ENCODE measurements at regions not wholly inside any gene's neighbourhood (a gene's known extent, or its start where the extent isn't known, plus 50 kb on each side); places are given as distances from the start of the nearest gene placed in this dataset.

- no peak for TF ChIP-seq CBFB (IDR thresholded peaks at IDR 0.05; ENCODE audit: low read depth)
- no peak for TF ChIP-seq ATF3 (IDR thresholded peaks at IDR 0.05; ENCODE audit: borderline replicate concordance, extremely low read depth, low read depth, low read length)
- no peak for TF ChIP-seq EP300 (IDR thresholded peaks at IDR 0.05; ENCODE audit: borderline replicate concordance in 1 of 2, control insufficient read depth in 1 of 2, low read depth in 2 of 2, low read length in 2 of 2)
Observed at GRCh38 chrX:121802881-121803412, 755.5 kb downstream of the GLUD2 start.

Measured in GM12878 (cell line).